ENCODE measurements at regions not wholly inside any gene's neighbourhood (a gene's known extent, or its start where the extent isn't known, plus 50 kb on each side); places are given as distances from the start of the nearest gene placed in this dataset.

DNA sequence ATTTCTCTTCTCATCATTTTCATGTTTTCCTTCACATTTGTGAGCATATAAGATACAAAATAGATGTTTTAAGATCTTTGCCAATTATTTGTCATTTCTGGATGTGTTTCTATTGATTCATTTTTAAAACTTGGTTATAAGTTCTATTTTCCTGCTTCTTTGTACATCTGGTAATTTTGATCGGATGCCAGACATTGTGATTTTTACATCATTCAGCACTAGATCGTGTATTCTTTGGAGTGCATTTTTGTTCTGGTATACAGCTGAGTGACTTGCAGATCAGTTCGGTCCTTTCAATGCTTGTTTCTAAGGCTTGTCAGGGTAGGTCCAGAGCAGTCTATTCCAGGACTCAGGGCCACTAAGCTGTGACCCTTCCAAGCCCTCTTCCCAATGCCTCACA, 198.2 kb downstream of the KLF12 start:
- H3K4me3 ChIP-seq (ENCODE audit: low read depth, low read length): no peak overlapping the region
- TF ChIP-seq, protein P1, sequence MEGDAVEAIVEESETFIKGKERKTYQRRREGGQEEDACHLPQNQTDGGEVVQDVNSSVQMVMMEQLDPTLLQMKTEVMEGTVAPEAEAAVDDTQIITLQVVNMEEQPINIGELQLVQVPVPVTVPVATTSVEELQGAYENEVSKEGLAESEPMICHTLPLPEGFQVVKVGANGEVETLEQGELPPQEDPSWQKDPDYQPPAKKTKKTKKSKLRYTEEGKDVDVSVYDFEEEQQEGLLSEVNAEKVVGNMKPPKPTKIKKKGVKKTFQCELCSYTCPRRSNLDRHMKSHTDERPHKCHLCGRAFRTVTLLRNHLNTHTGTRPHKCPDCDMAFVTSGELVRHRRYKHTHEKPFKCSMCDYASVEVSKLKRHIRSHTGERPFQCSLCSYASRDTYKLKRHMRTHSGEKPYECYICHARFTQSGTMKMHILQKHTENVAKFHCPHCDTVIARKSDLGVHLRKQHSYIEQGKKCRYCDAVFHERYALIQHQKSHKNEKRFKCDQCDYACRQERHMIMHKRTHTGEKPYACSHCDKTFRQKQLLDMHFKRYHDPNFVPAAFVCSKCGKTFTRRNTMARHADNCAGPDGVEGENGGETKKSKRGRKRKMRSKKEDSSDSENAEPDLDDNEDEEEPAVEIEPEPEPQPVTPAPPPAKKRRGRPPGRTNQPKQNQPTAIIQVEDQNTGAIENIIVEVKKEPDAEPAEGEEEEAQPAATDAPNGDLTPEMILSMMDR (IDR thresholded peaks at IDR 0.05; ENCODE audit: borderline replicate concordance, insufficient read depth, low read depth, low read length): no peak

DNA sequence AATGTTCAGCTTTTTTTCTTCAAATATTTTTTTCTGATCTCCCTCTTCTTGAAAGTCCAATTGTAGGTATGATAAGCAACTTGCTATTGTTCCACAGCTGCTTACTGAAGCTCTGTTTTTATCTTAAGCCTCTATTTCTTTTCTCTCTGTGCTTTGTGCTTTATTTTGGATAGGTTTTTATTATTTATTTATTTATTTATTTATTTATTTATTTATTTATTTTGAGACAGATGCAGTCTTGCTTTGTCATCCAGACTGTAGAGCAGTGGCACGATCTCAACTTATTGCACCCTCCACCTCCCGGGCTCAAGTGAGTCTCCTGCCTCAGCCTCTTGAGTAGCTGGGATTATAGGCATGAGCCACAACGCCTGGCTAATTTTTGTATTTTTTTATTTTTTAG, 199.4 kb downstream of the KLF12 start:
- no peak overlapping the region for H3K4me3 ChIP-seq (ENCODE audit: low read depth, low read length)
- TF ChIP-seq, protein P1 (IDR thresholded peaks at IDR 0.05; ENCODE audit: borderline replicate concordance, insufficient read depth, low read depth, low read length): no peak

- TF ChIP-seq, protein P1 (IDR thresholded peaks at IDR 0.05; ENCODE audit: borderline replicate concordance, insufficient read depth, low read depth, low read length): no peak
- no peak overlapping the region for H3K4me3 ChIP-seq (ENCODE audit: low read depth, low read length)
Observed at GRCh38 chr13:73934215-73934641, 200.0 kb downstream of the KLF12 start.

GRCh38 chr13:73933795-73934194, 200.4 kb downstream of the KLF12 start:
- TF ChIP-seq, protein P1 (IDR thresholded peaks at IDR 0.05; ENCODE audit: borderline replicate concordance, insufficient read depth, low read depth, low read length): no peak
- no peak overlapping the region for H3K4me3 ChIP-seq (ENCODE audit: low read depth, low read length)

GRCh38 chr13:73932091-73932490, 202.1 kb downstream of the KLF12 start:
- TF ChIP-seq, protein P1 (IDR thresholded peaks at IDR 0.05; ENCODE audit: borderline replicate concordance, insufficient read depth, low read depth, low read length): no peak
- H3K4me3 ChIP-seq (ENCODE audit: low read depth, low read length): no peak overlapping the region

GRCh38 chr13:73929287-73929932, 204.8 kb downstream of the KLF12 start:
- TF ChIP-seq, protein P1 (IDR thresholded peaks at IDR 0.05; ENCODE audit: borderline replicate concordance, insufficient read depth, low read depth, low read length): no peak
- no peak overlapping the region for H3K4me3 ChIP-seq (ENCODE audit: low read depth, low read length)

DNA sequence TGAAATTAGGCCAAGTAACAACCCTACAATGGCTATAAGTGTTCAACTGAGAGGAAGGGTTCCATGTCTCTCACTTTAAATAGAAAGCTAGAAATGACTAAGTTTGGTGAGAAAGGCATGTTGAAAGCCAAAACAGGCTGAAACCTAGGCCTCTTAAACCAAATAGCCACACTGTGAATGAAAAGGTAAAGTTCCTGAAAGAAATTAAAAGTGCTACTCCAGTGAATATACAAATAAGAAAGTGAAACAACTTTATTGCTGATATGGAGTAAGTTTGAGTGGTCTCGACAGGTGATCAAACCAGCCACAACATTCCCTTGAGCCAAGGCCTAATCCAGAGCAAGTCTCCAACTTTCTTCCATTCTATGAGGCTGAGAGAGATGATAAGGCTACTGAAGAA, 209.6 kb downstream of the KLF12 start:
- TF ChIP-seq, protein P1 (IDR thresholded peaks at IDR 0.05; ENCODE audit: borderline replicate concordance, insufficient read depth, low read depth, low read length): no peak
- no peak overlapping the region for H3K4me3 ChIP-seq (ENCODE audit: low read depth, low read length)

Data from GM12875 (cell line).